Pancreas (tissue), 10 donors: ENCODE measurements at regions not wholly inside any gene's neighbourhood (a gene's known extent, or its start where the extent isn't known, plus 50 kb on each side); places are given as distances from the start of the nearest gene placed in this dataset.

Experiments used
- ATAC-seq, 4 donors: fragments of 200-7000 bp; cut with Tn5 transposase; one replicate each; pipeline versions ENCODE4 v1.8.0 to v1.9.1; 2020; ENCODE audit warnings: mild to moderate bottlenecking in 4 of 4, moderate library complexity in 4 of 4
- DNase-seq, 6 donors: peaks; one replicate each; pipeline ENCODE4 v3.0.0-alpha.2; 2020
- FAIRE-seq: peaks from 2 replicates; lab custom pipeline; 2012; peaks lifted over from hg19 to GRCh38; lab: Jason Lieb, UNC
- H3K27ac ChIP-seq, 4 donors: fragments of 200-600 bp; sonication (generic); 1 replicate in 3 of 4; 2 replicates in 1 of 4; pipeline versions ENCODE4 v1.5.0 to v1.8.0; 2020
- H3K27me3 ChIP-seq, 4 donors: fragments of 200-600 bp; one replicate each; pipeline ENCODE4 v1.8.0; 2021
- H3K36me3 ChIP-seq, 3 donors: fragments of 200-600 bp; sonication (generic) in 1 of 3; one replicate each; pipeline versions ENCODE4 v1.5.0 to v1.8.0; 2020 to 2021
- H3K4me1 ChIP-seq, 3 donors: fragments of 200-600 bp; one replicate each; pipeline ENCODE4 v1.8.0; 2021
- H3K4me3 ChIP-seq, 4 donors: fragments of 200-600 bp; sonication (generic) in 2 of 4; one replicate each; pipeline versions ENCODE4 v1.5.0 to v1.8.0; 2020 to 2021
- H3K9me3 ChIP-seq, 4 donors: fragments of 200-600 bp; one replicate each; pipeline ENCODE4 v1.8.0; 2021
- WGBS, 2 donors: extraction: QIAGEN DNeasy Blood & Tissue Kit; methylation state at CpG; one replicate each; pipeline ENCODE4 v1.1.7; 2013; 5-methylcytosine and 5-hydroxymethylcytosine counted together
- intact Hi-C, 3 donors: fragments of 100-400 bp; cut with DNase I; formaldehyde crosslinking; loops; one replicate each; pipeline versions ENCODE4 v1.11.1 to v1.14.2; 2022
- TF ChIP-seq, protein P1 (sequence below), 4 donors: fragments of 200-600 bp; sonication (generic) in 3 of 4; IDR thresholded peaks; one replicate each; pipeline versions ENCODE4 v1.5.0 to v1.8.0; 2021; ENCODE audit warnings: antibody characterized with exemption in 4 of 4
- donor health status: healthy with polysubstance abuse.
- donor health status: DM: no; HTN: no; CAD: no; lungs with moderate emphysema.
- donor health status: DM: no; HTN: no; CAD: no.
- donor health status: control.
- donor health status: control.
- donor health status: Bipolar disorder and iron deficiency.
- donor health status: DM: yes; HTN: yes; CAD: no.
- donor health status: DM: no; HTN: no; CAD: no.
- donor health status: DM: no; HTN: no; CAD: no.
- donor health status: DM: yes; HTN: yes; CAD: no.

DNA sequence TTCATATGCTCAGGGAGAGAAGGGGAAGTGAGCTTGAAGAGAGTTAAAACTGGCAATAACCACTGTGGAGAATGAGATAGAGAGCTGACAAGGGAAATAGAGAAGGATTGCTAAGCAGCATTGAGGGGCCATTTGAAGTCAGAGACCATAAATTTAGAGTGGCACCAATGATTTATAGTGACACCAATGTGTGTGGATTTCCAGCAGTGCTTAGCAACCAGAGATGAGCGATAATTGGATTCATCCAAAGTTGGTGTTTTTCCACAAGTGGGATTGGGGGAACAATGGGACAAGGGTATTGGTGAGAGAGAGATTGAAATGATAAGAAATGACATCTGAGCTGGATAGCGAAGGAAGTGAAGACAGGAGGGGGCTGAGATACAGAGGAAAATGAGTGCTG lies 114.1 kb downstream of the C1orf94 start:
- H3K27ac ChIP-seq, result no peak overlapping the region
- TF ChIP-seq, protein P1, sequence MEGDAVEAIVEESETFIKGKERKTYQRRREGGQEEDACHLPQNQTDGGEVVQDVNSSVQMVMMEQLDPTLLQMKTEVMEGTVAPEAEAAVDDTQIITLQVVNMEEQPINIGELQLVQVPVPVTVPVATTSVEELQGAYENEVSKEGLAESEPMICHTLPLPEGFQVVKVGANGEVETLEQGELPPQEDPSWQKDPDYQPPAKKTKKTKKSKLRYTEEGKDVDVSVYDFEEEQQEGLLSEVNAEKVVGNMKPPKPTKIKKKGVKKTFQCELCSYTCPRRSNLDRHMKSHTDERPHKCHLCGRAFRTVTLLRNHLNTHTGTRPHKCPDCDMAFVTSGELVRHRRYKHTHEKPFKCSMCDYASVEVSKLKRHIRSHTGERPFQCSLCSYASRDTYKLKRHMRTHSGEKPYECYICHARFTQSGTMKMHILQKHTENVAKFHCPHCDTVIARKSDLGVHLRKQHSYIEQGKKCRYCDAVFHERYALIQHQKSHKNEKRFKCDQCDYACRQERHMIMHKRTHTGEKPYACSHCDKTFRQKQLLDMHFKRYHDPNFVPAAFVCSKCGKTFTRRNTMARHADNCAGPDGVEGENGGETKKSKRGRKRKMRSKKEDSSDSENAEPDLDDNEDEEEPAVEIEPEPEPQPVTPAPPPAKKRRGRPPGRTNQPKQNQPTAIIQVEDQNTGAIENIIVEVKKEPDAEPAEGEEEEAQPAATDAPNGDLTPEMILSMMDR (IDR thresholded peaks at IDR 0.05), result no peak
- no peak for DNase-seq
- no peak for ATAC-seq
- H3K27me3 ChIP-seq, result no peaks in the 10 kb centered on the region
- 75 to 80% methylated on average over 2 of the region's 2 CpGs for WGBS, 2 donors
- intact Hi-C loops, result no loop called here
- H3K4me3 ChIP-seq, result no peak overlapping the region
- no peak for FAIRE-seq
- H3K4me1 ChIP-seq, result no peaks in the 10 kb centered on the region
- H3K36me3 ChIP-seq, result no peaks in the 10 kb centered on the region
- no peaks in the 10 kb centered on the region for H3K9me3 ChIP-seq

DNA sequence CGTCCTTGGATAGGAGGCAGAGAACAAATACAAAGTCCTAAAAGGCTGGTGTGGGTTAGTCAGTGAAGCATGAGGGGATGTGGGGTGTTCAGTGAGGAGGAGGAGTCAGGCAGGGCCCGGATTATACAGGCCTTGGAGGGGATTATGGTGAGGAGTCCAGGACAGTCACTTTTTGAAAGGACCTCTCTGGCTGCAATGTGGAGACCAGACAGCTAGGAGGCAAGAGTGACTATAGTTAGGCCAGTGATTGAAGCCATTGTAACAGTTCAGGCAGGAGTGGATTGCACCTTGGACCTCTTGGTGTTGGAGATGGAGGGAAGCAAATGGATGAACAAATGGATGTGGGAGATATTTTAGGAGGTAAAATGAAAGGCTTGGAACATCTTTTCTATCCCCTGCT lies 115.8 kb downstream of the C1orf94 start:
- WGBS, 2 donors, result 55 to 74% methylated on average over 2 of the region's 2 CpGs
- Histone ChIP-seq H3K36me3 (no peaks in the 10 kb centered on the region), H3K27ac (no peak overlapping the region), H3K9me3 (no peaks in the 10 kb centered on the region), H3K4me1 (no peaks in the 10 kb centered on the region), H3K27me3 (no peaks in the 10 kb centered on the region), H3K4me3 (no peak overlapping the region)
- DNase-seq (no peak), FAIRE-seq (no peak), ATAC-seq (no peak)
- TF ChIP-seq, protein P1 (IDR thresholded peaks at IDR 0.05), result no peak
- intact Hi-C loops, result no loop called here

DNA sequence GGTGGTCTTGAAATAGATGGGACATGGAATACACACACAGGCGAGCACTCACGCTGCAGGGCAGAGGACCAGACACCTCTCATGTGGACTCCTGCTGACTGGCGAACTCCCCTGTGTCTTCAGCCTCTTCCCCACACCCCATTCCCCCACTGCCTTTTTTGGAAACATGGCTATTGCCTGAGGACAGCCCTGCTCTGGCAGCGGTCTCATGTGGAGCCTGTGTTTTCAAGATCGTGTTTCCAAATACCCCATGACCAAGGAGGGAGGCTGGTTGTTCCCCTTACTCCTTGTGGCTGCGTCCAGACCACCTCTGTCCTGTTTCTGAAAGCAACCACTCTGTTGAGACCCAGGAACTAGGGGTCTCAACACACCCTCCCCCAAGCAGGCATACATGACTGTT lies 119.4 kb downstream of the C1orf94 start:
- Histone ChIP-seq H3K27me3 (no peaks in the 10 kb centered on the region), H3K9me3 (no peaks in the 10 kb centered on the region), H3K4me3 (no peak overlapping the region), H3K27ac (no peak overlapping the region), H3K4me1 (no peaks in the 10 kb centered on the region), H3K36me3 (no peaks in the 10 kb centered on the region)
- ATAC-seq (no peak), DNase-seq (no peak), FAIRE-seq (no peak)
- WGBS, 2 donors, result 48 to 59% methylated on average over 6 of the region's 6 CpGs
- TF ChIP-seq, protein P1 (IDR thresholded peaks at IDR 0.05), result no peak
- intact Hi-C loops, result no loop called here

DNA sequence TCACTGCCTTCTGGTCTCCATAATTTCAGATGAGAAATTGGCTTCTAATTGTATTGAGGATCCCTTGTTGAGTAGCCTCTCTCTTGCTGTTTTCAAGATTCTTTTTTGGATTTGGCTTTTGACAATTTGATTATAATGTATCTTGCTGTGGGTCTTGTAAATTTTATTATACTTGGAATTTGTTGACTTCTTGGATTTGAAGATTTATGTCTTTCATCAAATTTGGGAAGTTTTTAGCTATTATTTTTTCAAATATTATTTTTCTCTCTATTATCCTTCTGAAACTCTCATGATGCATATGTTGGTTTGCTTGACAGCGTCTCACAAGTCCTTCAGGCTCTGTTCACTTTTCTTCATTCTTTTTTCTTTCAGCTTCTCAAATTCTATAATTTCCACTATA lies 126.1 kb downstream of the C1orf94 start:
- H3K4me1 ChIP-seq, result no peaks in the 10 kb centered on the region
- ATAC-seq (no peak), DNase-seq (no peak), FAIRE-seq (no peak)
- TF ChIP-seq, protein P1 (IDR thresholded peaks at IDR 0.05), result no peak
- no peak overlapping the region for H3K27ac ChIP-seq
- H3K36me3 ChIP-seq, result no peaks in the 10 kb centered on the region
- no peak overlapping the region for H3K4me3 ChIP-seq
- 91 to 95% methylated on average over 1 of the region's 1 CpG for WGBS, 2 donors
- intact Hi-C loops, result no loop called here
- H3K9me3 ChIP-seq, result no peaks in the 10 kb centered on the region
- H3K27me3 ChIP-seq, result no peaks in the 10 kb centered on the region

DNA sequence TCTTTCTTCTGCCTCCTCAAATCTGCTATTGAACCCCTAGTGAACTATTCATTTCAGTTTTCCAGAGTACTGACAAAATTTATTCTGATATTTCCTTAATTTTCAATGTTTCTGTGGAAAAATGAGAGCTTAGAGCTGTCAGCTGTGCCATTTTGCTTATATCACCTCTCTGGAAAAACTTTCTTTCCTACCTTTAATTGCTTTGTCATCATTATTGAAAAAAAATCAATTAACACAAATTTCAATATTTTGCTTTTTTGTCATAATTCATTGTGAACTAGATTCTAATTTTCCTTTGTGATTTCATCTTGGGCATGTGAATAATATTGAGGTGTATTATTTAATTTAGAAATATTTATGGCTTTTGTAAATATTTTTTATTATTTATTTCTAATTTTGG lies 126.5 kb downstream of the C1orf94 start:
- intact Hi-C loops, result no loop called here
- no peak overlapping the region for H3K4me3 ChIP-seq
- no peak for FAIRE-seq

More for the DNA sequence above, 126.5 kb downstream of the C1orf94 start:
- no peak for ATAC-seq
- Histone ChIP-seq H3K9me3 (no peaks in the 10 kb centered on the region), H3K36me3 (no peaks in the 10 kb centered on the region), H3K4me1 (no peaks in the 10 kb centered on the region), H3K27me3 (no peaks in the 10 kb centered on the region), H3K27ac (no peak overlapping the region)
- TF ChIP-seq, protein P1 (IDR thresholded peaks at IDR 0.05), result no peak
- no peak for DNase-seq
